Middle frontal gyrus (tissue), 1 donor: ENCODE measurements at regions not wholly inside any gene's neighbourhood (a gene's known extent, or its start where the extent isn't known, plus 50 kb on each side); places are given as distances from the start of the nearest gene placed in this dataset.
"Not testable (repeated sequence)": the region's sequence is repeated elsewhere in the genome, so short reads cannot be mapped to it uniquely, and the experiment has no call there.

ENCODE experiments used
- DNase-seq: peaks from one replicate; pipeline ENCODE4 v3.0.0-alpha.2; 2015; ENCODE audit warnings: low spot score; ENCODE audit errors: extremely low spot score

DNA sequence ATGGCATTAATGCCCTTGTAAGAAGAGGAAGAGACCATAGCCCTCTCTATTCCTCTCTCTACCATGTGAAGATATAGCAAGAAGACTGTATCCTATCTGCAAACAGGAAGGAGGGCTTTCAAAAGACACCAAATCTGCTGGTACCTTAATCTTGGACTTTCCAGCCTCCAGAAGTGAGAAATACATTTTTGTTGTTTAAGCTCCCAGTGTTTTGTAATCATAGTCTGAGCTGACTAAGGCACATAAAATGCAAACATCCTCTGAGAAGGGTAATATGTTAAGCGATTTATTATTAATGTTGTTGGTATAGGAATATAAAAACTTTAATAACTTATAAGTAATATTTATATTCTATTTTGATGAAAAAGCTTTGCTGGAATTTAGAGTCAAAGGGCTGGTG is 559.8 kb downstream of the SUCLG1 start:
- DNase-seq, result no peak

DNA sequence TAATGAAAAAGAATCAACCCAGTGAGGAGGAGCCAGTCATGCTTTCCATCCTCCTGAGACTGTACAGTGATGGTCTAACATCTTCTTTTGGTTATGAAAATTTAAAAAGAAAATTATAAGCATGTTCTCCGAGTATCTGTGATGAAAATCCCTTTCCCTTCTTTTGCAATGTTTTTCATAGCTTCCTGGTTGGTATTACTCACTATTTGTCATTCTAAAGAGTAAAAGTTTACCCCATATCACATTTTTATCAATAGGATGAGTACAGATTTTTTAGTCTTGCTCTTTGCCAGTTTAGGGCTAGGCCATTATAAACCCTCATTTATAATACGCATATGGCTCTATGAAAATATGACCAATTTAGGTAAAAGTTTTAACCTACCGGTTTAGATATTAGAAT is 564.1 kb downstream of the SUCLG1 start:
- no peak for DNase-seq

DNA sequence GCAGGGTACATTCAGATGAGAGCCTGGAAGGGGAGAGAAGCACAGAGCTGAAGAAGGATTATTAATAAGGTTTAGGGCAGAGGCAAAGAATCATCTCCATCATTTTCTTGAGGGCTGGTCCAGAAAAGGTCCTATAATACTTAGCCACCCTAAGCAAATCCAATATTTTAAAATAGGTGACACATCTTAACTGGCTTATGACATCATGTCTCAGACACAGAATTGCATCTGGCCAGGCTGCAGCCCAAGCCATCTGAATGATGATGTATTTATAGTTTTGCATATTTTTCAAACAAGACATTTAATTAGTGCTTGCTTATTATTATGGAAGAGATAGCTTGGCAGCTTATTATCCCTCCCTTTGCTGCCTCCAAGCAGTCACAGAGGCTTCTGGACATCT is 571.3 kb downstream of the SUCLG1 start:
- no peak for DNase-seq

DNA sequence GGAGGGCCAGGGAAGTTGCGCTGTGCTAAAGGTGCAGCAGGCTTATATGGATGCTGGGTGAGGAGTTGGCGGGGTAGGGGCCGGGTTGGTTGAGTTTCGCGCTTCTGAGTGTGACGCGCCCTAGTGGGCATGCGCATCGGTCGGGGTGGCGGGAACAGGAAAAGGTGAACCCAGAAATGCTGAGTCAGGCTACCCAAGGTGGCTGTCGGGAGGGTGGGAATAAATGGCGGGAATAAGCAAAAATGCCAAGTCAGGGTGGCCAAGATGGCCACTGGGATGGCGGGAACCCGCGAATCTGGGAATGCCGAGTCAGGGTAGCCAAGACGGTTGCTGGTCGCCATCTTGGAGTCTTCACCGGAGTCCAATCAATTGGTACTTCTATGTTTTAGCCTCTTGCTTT is 580.0 kb downstream of the SUCLG1 start:
- no peak for DNase-seq

DNA sequence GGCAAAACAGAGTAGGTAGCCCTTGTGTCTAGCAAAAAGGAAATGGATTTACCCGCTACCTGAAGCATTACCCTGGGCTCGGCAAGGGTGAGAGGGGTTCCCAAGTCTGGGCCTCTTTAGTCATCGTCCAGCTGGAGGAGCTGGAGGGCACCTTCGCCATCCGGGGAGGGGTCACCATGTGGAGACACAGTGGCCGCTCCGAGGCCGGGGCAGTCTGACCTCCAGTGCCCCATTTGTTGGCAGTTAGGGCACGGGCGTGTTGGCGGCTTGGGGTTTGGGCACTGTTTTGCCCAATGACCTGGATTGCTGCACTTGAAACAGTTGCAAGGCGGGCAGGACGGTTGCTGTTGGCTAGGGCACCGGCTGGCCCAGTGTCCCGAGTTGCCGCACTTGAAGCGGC is 581.8 kb downstream of the SUCLG1 start:
- not testable (repeated sequence) for DNase-seq

DNA sequence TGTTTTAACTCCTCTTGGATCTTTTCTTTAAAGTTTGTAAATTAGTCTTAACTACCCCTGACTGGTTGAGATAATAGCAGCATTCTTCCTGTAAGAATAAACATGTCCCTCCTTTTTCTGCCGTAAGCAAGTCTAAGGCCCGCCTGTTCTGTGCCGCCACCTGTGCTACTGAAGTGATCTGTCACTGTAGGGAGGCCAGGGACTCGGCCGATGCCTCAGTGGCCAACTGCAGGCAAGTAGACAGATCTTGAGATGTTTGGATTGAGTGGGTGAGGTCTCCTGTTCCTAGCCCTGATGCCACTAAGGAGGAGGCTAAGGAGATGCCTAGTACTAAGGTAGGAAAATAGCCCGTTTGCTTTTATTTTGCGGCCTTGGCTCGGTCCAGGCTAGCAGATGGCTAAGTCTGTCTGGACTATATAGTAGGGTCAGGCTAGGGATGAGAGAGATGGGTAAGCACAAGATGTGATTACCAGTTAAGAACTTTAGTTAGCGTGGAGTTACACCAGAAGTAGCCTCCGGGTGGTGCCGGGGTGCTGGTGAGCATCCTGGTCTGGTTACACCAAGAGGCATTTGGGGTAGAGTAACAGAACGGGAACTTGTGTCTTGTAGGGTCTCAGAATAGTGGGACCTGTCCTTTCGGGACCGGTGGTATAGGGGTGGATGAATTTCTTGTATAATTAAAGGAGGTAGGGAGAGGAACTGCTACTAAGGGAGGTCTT is 584.2 kb downstream of the SUCLG1 start:
- no peak for DNase-seq

DNA sequence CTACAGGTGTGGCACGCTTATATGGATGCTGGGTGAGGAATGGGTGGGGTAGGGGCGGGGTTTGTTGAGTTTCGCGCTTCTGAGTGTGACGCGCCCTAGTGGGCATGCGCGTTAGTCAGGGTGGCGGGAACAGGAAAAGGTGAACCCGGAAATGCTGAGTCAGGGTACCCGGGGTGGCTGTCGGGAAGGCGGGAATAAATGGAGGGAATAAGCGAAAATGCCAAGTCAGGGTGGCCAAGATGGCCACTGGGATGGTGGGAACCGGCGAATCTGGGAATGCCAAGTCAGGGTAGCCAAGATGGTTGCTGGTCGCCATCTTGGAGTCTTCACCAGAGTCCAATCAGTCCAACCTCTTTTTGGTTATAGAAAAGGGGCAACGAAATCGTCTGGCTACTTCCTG is 585.0 kb downstream of the SUCLG1 start:
- DNase-seq, result no peak

DNA sequence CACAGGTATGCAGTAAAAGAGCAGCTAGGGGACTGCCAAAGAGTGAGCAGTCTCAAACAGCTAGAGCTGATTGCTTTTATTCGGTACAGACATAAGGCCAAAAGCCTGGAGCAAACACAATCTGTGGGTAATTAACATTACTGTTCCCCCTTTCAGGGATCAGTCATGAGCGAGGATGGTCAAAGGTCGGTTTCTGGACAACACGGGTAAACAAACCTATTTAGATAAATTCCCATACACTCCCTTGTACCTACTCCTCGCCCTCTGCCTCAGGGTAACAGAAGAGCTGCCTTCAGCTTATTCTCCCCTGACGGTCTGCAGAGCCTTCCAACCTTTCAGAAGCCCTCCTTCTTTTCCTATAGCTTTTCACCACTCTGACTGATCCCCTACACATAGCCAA is 586.0 kb downstream of the SUCLG1 start:
- no peak for DNase-seq

- no peak for DNase-seq
These were observed 592.9 kb downstream of the SUCLG1 start for GRCh38 chr2:83866211-83866610.

DNA sequence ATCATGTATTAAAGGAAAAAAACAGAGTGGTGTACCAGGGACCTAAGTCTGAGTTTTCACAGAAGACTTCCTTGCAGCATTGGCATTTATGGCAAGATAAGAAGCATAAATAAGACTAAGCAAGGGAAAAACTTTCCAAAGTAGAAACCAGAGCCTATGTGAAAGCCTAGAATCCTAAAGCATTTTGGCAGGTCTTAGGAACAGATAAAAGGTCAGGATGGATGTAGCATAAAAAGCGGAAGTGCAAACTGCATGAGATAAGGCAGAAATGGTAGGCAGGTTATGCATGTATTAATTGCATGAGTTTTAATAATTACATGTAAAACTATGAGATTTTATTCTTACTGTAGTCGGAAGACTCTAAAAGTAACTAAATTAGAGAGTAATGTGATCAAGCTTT is 596.5 kb downstream of the SUCLG1 start:
- DNase-seq, result no peak

- no peak for DNase-seq
These were observed 598.8 kb downstream of the SUCLG1 start for GRCh38 chr2:83860320-83860719.

- no peak for DNase-seq
These were observed 599.5 kb downstream of the SUCLG1 start for GRCh38 chr2:83859553-83859952.

DNA sequence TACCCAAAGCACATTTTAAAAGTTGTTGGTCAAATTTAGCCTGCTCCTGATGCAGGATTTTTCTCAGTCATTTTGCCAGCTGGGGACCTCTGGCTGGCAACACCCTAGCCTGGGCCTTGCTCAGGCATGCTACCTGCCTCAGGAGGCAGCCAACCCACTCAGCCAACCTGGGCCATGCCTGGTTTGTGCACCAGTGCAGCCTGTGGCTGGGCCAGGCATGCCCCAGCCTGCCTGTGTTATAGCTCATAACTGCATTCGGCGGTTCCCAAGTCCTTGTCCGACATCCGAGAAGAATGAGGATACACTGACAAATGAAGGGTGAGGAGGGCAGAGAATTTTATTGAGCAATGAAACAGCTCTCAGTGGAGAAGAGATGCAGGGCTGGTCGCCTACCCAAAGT is 608.0 kb downstream of the SUCLG1 start:
- DNase-seq, result no peak

- no peak for DNase-seq
These were observed 608.9 kb downstream of the SUCLG1 start for GRCh38 chr2:83850071-83850725.

- no peak for DNase-seq
These were observed 614.6 kb downstream of the SUCLG1 start for GRCh38 chr2:83844490-83844889.

- no peak for DNase-seq
These were observed 616.7 kb downstream of the SUCLG1 start for GRCh38 chr2:83842421-83842820.

DNA sequence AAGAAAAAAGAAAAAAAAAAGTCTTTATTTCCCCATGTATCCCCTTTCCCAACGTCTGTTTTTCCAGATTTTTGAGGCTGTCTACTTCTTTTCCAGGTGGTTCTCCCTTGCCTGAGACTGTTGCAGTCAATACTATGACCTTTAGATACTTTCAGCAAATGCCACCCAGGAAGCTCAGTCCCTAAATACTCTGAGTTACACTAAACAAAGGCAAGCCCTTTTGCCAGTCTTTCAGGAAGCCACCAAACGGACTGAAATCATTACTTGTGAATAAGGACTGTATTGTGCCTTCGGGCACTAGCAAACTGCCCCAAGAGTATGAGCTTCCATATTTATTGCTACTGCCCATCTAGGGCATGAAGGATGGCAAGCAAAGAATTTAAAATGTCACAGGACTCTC is 621.3 kb downstream of the SUCLG1 start:
- no peak for DNase-seq

DNA sequence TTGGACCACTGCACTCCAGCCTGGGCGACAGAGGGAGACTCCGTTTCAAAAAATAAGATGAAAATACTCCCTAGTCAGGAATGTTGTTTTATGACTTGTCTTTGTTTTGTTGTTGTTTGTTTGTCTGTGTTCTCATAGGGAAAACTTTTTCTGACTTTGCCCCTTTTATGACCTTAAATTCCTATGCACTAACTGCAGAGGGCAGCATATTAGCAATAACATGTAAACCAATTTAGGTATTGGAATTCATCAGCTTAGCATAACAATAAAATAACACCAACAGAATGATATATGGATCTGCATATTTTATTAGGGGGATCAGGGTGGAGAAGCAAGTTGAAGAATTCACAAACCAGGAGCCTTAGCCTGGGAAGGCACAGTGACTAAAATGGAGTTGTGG is 631.5 kb downstream of the SUCLG1 start:
- no peak for DNase-seq

- no peak for DNase-seq
These were observed 632.5 kb downstream of the SUCLG1 start for GRCh38 chr2:83826577-83826976.

- DNase-seq, result no peak
These were observed 635.9 kb downstream of the SUCLG1 start for GRCh38 chr2:83823229-83823628.

GRCh38 chr2:83817511-83817910 is 641.6 kb downstream of the SUCLG1 start:
- no peak for DNase-seq

GRCh38 chr2:83808878-83809277 is 650.2 kb downstream of the SUCLG1 start:
- no peak for DNase-seq

DNA sequence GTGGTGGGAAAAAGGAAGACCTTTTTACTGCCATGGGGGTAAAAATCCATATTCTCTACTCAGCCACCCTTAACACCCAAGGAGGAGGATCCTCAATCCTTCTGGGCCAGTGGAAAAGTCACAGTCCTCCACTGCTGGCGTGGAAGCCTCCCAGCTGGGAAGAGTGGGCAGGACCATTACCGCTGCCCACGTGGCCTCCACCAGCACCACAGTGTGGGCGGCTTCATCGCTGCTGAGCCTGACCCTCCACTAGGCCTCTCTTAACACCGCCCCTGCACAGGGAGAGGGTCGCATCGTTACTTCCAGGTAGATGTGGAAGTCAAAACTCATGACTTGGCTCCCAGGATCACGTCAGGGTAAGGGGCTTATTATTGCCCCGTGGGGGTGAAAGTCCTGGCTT is 656.5 kb downstream of the SUCLG1 start:
- no peak for DNase-seq
